ENCODE measurements at regions not wholly inside any gene's neighbourhood (a gene's known extent, or its start where the extent isn't known, plus 50 kb on each side); places are given as distances from the start of the nearest gene placed in this dataset.
A peak's percentile ranks its signal among the peaks of the same experiment; 100 is the strongest.

DNA sequence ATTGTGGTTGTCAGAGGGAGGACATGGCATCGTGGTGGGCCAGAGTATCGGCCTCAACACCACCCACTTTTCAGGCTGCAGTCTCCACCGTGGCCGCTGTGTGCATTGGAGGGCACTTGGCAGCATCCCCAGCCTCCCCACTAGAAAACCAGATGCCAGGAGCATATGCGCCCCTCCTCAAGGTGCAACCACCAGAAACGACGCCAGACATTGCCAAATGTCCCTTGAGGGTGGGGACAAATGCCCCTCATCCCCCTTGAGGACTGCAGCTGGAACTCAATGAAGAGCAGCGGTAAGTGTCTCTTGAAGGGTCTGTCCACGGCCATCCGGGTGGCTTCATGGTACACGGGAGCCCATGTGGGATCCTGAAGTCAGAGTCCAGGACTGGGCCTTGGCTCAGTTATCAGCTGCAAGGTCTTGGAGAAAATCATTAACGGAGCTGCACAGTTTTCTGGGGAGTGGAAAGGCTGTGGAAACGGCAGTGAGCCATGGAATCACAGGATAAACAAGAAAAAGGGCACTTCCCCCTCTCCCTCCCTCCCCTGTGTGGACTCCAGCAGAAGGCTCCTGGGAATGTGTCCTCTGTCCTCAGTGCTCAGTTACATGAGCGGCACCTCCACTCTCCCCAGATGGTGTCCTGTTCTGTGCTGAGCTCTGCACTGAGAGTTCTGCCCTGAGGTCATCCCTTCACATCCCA is 324.4 kb upstream of the B3GAT1 start:
- H3K27ac ChIP-seq (ENCODE audit: low read depth in 1 of 2, low read length in 2 of 2): no peak overlapping the region
- ATAC-seq (ENCODE audit: low FRiP score) (no peak), DNase-seq (no peak)
- H3K9me3 ChIP-seq (ENCODE audit: control insufficient read depth, low read length): no peaks in the 10 kb centered on the region
- no peaks in the 10 kb centered on the region for H3K27me3 ChIP-seq (ENCODE audit: control insufficient read depth in 1 of 2, insufficient read depth in 2 of 2, low read length in 1 of 2)
- no peaks in the 10 kb centered on the region for H3K36me3 ChIP-seq (ENCODE audit: control insufficient read depth in 1 of 2, insufficient read depth in 2 of 2, low read length in 1 of 2)
- intact Hi-C loops (cut with DNase I): no loop called here
- no peaks in the 10 kb centered on the region for H3K4me1 ChIP-seq (ENCODE audit: control insufficient read depth in 1 of 2, insufficient read depth in 2 of 2, low read length in 2 of 2)
- 69 to 83% methylated on average over 14 of the region's 14 CpGs for WGBS, 2 donors
- H3K4me3 ChIP-seq (ENCODE audit: low read length in 2 of 2): no peak overlapping the region

DNA sequence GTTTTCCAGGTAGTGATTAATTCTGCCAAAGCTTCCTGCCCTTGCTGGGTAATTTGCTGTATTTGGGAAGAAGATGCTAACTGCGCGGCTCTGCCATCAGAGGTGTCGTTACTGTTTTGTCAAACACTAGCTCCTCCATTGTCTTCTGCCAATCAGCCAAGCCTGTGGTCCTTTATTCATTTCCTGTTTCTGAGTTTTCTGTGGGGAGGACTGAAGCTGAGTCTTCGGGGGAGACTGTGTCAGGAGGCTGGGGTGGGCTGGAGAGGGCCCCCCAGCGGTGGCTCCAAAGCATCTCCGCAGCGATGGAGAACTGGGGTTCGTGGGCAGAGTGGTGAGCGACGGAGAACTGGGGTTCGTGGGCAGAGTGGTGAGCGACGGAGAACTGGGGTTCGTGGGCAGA is 322.9 kb upstream of the B3GAT1 start:
- Histone ChIP-seq H3K4me3 (ENCODE audit: low read length in 2 of 2) (no peak overlapping the region), H3K36me3 (ENCODE audit: control insufficient read depth in 1 of 2, insufficient read depth in 2 of 2, low read length in 1 of 2) (no peaks in the 10 kb centered on the region), H3K27me3 (ENCODE audit: control insufficient read depth in 1 of 2, insufficient read depth in 2 of 2, low read length in 1 of 2) (no peaks in the 10 kb centered on the region), H3K4me1 (ENCODE audit: control insufficient read depth in 1 of 2, insufficient read depth in 2 of 2, low read length in 2 of 2) (no peaks in the 10 kb centered on the region), H3K9me3 (ENCODE audit: control insufficient read depth, low read length) (no peaks in the 10 kb centered on the region), H3K27ac (ENCODE audit: low read depth in 1 of 2, low read length in 2 of 2) (no peak overlapping the region)
- intact Hi-C loops (cut with DNase I): no loop called here
- no peak for ATAC-seq (ENCODE audit: low FRiP score)
- DNase-seq: no peak
- 90 to 92% methylated on average over 11 to 14 of the region's 14 CpGs for WGBS, 2 donors

DNA sequence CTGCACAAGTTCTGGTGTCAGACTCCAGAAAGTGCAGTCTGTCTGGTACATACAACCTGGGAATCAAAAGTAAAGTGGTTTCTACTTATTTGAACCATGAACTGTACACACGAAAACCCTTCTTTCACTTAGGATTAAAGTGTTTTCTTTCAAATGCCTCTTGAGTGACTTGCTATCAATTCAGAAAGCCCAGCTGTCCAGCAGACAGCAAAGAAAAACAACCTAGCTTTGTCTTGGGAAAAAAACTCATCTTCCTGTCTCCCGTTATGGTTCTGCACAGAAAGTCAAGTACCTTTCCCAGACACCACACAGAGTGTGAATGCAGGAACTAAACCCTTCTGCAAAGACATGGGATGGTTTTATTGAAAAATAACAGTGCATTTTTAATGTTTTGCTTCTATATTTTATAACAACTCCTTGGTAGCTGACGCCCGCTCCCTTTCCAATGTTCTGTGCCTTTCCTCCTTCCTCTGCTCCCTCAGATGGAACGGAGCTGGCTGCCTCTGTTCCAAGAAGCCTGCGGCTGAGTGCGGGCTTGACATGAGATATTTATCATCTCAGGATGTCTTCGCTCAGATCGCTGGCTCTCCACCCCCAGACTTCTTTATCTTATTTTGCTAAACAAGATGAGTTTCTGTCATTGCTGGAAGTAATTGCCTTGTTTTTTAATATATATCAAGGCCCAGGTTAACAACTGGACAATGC is 322.3 kb upstream of the B3GAT1 start:
- Histone ChIP-seq H3K9me3 (ENCODE audit: control insufficient read depth, low read length) (no peaks in the 10 kb centered on the region), H3K27me3 (ENCODE audit: control insufficient read depth in 1 of 2, insufficient read depth in 2 of 2, low read length in 1 of 2) (no peaks in the 10 kb centered on the region), H3K36me3 (ENCODE audit: control insufficient read depth in 1 of 2, insufficient read depth in 2 of 2, low read length in 1 of 2) (no peaks in the 10 kb centered on the region), H3K27ac (ENCODE audit: low read depth in 1 of 2, low read length in 2 of 2) (no peak overlapping the region), H3K4me3 (ENCODE audit: low read length in 2 of 2) (no peak overlapping the region), H3K4me1 (ENCODE audit: control insufficient read depth in 1 of 2, insufficient read depth in 2 of 2, low read length in 2 of 2) (no peaks in the 10 kb centered on the region)
- intact Hi-C loops (cut with DNase I): no loop called here
- DNase-seq (no peak), ATAC-seq (ENCODE audit: low FRiP score) (no peak)
- WGBS, 2 donors: 20 to 21% methylated on average over 9 of the region's 9 CpGs

DNA sequence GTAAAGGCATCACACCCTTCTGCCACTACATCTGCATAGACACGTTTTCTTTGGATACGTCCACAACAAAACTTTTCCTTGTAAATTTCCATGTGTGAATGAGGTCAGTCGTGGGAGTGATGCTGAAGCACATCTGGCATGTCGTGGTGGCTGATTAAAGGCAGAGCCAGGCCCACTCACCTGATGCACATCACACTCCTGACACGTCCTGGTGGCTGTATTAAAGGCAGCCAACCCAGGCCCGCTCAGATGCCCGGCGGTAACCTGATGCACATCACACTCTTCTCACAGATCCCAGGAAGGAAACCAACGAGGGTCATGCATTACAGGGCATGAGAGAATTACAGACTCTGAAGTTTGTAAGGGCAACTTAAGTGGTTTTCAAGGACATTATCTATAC is 321.6 kb upstream of the B3GAT1 start:
- no peak for DNase-seq
- no peaks in the 10 kb centered on the region for H3K9me3 ChIP-seq (ENCODE audit: control insufficient read depth, low read length)
- 72 to 85% methylated on average over 9 of the region's 9 CpGs for WGBS, 2 donors
- H3K27me3 ChIP-seq (ENCODE audit: control insufficient read depth in 1 of 2, insufficient read depth in 2 of 2, low read length in 1 of 2): no peaks in the 10 kb centered on the region
- H3K27ac ChIP-seq (ENCODE audit: low read depth in 1 of 2, low read length in 2 of 2): no peak overlapping the region
- H3K4me1 ChIP-seq (ENCODE audit: control insufficient read depth in 1 of 2, insufficient read depth in 2 of 2, low read length in 2 of 2): no peaks in the 10 kb centered on the region
- H3K4me3 ChIP-seq (ENCODE audit: low read length in 2 of 2): no peak overlapping the region
- no peak for ATAC-seq (ENCODE audit: low FRiP score)
- no peaks in the 10 kb centered on the region for H3K36me3 ChIP-seq (ENCODE audit: control insufficient read depth in 1 of 2, insufficient read depth in 2 of 2, low read length in 1 of 2)
- intact Hi-C loops (cut with DNase I): no loop called here

DNA sequence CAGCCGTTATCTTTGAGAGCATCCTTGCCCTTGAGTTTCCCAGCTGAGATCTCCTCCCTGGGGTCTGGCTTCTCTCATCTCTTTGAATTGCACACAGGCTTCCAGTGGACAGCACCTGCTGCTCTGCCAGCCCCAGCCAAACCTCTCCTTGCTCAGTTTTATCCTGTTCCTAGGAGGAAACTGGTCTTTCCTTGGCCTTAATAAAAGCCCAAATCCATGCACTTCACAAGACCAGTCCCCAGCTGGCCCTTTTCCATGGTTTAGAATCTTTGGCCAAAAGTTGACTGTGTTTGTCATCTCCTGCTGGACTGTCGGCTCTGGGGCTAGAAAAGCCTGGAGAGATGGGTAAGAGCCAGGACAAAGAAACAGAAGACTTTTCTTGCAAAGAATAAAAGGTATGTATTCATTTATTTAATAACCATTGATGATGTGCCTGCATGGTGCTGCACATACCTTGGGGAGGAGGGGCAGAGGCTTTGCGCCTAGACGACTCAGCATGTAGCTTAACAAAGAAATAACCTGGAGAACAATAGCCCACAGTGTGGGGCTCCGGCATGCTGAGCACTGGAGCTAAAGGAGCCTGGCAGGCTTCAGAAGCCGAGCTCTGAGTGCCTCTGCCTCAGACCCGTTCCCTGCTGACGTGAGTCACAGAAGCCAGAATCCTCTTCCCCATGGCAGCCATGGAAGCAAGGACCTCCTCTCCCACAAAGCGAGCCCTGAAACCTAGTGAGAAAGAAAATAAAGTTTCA is 319.3 kb upstream of the B3GAT1 start:
- DNase-seq (no peak), ATAC-seq (ENCODE audit: low FRiP score) (no peak)
- no peak overlapping the region for H3K4me3 ChIP-seq (ENCODE audit: low read length in 2 of 2)
- no peaks in the 10 kb centered on the region for H3K36me3 ChIP-seq (ENCODE audit: control insufficient read depth in 1 of 2, insufficient read depth in 2 of 2, low read length in 1 of 2)
- intact Hi-C loops (cut with DNase I): no loop called here
- WGBS, 2 donors: 62 to 65% methylated on average over 9 of the region's 9 CpGs
- no peak overlapping the region for H3K27ac ChIP-seq (ENCODE audit: low read depth in 1 of 2, low read length in 2 of 2)
- no peaks in the 10 kb centered on the region for H3K27me3 ChIP-seq (ENCODE audit: control insufficient read depth in 1 of 2, insufficient read depth in 2 of 2, low read length in 1 of 2)
- H3K9me3 ChIP-seq (ENCODE audit: control insufficient read depth, low read length): no peaks in the 10 kb centered on the region
- H3K4me1 ChIP-seq (ENCODE audit: control insufficient read depth in 1 of 2, insufficient read depth in 2 of 2, low read length in 2 of 2): no peaks in the 10 kb centered on the region

DNA sequence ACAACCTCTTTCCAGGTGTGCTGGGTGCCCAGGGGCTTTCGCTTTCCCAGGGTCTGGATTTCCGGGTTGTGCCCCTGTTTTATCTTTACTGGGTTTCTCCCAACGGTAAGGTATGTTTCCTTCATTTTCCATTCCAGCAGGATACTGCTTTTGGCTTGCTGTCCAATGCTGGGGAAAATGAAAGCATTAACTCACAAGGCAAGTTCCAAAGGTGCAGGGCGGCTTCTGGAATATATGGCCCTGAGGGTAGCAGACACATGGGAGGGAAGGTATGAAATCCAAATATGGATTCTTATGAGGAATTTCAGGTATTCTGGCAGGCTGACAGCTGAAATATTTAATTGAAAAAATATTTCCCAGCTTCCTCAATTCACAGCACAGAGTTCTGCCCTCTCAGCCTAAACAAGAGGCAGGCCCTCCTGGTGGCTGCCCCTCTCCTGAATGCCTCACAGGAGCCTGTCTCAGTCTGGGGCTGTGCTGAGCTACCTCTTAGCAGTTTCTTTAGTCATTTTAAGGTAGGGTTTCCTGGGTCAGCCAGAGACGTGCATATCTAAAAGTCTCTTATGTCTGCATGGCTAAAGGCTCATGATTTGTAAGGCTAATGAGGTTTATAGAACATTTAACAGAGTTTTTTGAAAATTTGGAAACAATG is 318.6 kb upstream of the B3GAT1 start:
- 72 to 76% methylated on average over 5 of the region's 5 CpGs for WGBS, 2 donors
- intact Hi-C loops (cut with DNase I): no loop called here
- Histone ChIP-seq H3K4me3 (ENCODE audit: low read length in 2 of 2) (no peak overlapping the region), H3K27me3 (ENCODE audit: control insufficient read depth in 1 of 2, insufficient read depth in 2 of 2, low read length in 1 of 2) (no peaks in the 10 kb centered on the region), H3K27ac (ENCODE audit: low read depth in 1 of 2, low read length in 2 of 2) (no peak overlapping the region), H3K36me3 (ENCODE audit: control insufficient read depth in 1 of 2, insufficient read depth in 2 of 2, low read length in 1 of 2) (no peaks in the 10 kb centered on the region), H3K4me1 (ENCODE audit: control insufficient read depth in 1 of 2, insufficient read depth in 2 of 2, low read length in 2 of 2) (no peaks in the 10 kb centered on the region), H3K9me3 (ENCODE audit: control insufficient read depth, low read length) (no peaks in the 10 kb centered on the region)
- DNase-seq (no peak), ATAC-seq (ENCODE audit: low FRiP score) (no peak)

DNA sequence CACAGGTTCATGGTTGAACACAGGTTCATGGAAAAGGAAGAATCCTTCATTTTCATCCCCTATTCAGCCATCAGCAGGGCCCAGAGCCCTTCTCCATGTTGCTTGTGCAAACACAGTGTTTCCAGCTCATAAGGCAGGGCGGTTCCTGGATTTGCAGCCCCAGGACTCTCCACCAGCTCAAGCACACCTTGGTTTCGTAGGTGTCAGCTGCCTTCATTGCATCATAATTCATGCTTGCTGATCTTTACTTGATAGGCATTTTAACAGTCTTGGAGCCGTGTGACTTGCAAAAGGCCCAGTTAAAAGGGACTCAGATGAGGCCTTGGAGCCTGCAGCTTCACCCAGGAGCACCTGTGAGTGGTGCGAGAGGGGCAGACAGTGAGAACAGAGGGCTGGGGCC is 318.1 kb upstream of the B3GAT1 start:
- no peaks in the 10 kb centered on the region for H3K27me3 ChIP-seq (ENCODE audit: control insufficient read depth in 1 of 2, insufficient read depth in 2 of 2, low read length in 1 of 2)
- no peaks in the 10 kb centered on the region for H3K36me3 ChIP-seq (ENCODE audit: control insufficient read depth in 1 of 2, insufficient read depth in 2 of 2, low read length in 1 of 2)
- H3K9me3 ChIP-seq (ENCODE audit: control insufficient read depth, low read length): no peaks in the 10 kb centered on the region
- H3K27ac ChIP-seq (ENCODE audit: low read depth in 1 of 2, low read length in 2 of 2): no peak overlapping the region
- ATAC-seq (ENCODE audit: low FRiP score) (no peak), DNase-seq (no peak)
- intact Hi-C loops (cut with DNase I): no loop called here
- H3K4me1 ChIP-seq (ENCODE audit: control insufficient read depth in 1 of 2, insufficient read depth in 2 of 2, low read length in 2 of 2): no peaks in the 10 kb centered on the region
- 90 to 95% methylated on average over 4 of the region's 4 CpGs for WGBS, 2 donors
- no peak overlapping the region for H3K4me3 ChIP-seq (ENCODE audit: low read length in 2 of 2)

DNA sequence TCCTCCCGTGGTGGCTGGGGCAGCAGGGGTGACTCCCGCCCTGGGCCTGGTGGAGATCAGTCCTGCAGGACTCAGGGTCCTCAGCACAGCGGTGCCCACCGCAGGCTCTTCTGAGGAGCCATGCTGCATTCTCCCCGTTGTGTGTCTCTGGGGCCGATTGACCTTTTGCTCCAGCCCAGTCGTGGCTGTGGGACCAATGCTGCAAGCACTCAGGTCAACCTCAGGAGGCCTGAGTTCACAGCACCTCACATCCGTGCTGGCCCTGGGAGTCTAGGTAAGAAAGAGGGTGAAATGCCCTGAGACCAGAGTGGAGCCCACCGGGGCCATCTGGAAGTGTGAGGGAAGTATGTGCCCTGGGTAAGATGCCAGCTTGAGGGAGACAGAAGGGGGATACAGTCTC is 316.1 kb upstream of the B3GAT1 start:
- H3K27me3 ChIP-seq (ENCODE audit: control insufficient read depth in 1 of 2, insufficient read depth in 2 of 2, low read length in 1 of 2): no peaks in the 10 kb centered on the region
- H3K4me1 ChIP-seq (ENCODE audit: control insufficient read depth in 1 of 2, insufficient read depth in 2 of 2, low read length in 2 of 2): no peaks in the 10 kb centered on the region
- ATAC-seq (ENCODE audit: low FRiP score) (peak; percentile 47), DNase-seq (no peak)
- no peak overlapping the region for H3K4me3 ChIP-seq (ENCODE audit: low read length in 2 of 2)
- intact Hi-C loops (cut with DNase I): no loop called here
- 92% methylated on average over 9 of the region's 9 CpGs for WGBS, 2 donors
- no peak overlapping the region for H3K27ac ChIP-seq (ENCODE audit: low read depth in 1 of 2, low read length in 2 of 2)
- H3K9me3 ChIP-seq (ENCODE audit: control insufficient read depth, low read length): no peaks in the 10 kb centered on the region
- H3K36me3 ChIP-seq (ENCODE audit: control insufficient read depth in 1 of 2, insufficient read depth in 2 of 2, low read length in 1 of 2): no peaks in the 10 kb centered on the region

All from aorta (tissue), 5 donors.